ENCODE measurements at regions not wholly inside any gene's neighbourhood (a gene's known extent, or its start where the extent isn't known, plus 50 kb on each side); places are given as distances from the start of the nearest gene placed in this dataset.

DNA sequence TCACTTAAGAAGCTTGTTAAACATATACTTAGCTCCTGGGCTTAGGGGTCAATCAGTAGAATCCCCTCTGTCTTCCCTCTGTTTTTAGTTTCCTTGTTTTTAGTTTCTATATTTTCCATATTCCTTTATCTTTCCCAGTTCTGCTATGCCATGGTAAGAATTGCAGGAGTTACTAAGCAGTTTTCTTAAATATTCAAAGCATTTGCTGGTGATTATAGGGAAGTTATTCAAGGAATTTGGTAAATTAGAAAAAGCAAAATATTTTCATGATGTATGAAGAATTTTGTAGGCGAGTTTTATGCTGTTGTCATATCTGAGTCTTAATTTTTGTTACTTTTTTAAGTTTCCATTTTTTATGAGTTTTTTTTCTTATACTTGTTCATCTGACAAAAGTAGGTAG lies 91.6 kb upstream of the NUDT6 start:
- TF ChIP-seq, protein P1, sequence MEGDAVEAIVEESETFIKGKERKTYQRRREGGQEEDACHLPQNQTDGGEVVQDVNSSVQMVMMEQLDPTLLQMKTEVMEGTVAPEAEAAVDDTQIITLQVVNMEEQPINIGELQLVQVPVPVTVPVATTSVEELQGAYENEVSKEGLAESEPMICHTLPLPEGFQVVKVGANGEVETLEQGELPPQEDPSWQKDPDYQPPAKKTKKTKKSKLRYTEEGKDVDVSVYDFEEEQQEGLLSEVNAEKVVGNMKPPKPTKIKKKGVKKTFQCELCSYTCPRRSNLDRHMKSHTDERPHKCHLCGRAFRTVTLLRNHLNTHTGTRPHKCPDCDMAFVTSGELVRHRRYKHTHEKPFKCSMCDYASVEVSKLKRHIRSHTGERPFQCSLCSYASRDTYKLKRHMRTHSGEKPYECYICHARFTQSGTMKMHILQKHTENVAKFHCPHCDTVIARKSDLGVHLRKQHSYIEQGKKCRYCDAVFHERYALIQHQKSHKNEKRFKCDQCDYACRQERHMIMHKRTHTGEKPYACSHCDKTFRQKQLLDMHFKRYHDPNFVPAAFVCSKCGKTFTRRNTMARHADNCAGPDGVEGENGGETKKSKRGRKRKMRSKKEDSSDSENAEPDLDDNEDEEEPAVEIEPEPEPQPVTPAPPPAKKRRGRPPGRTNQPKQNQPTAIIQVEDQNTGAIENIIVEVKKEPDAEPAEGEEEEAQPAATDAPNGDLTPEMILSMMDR (IDR thresholded peaks at IDR 0.05): no peak
- TF ChIP-seq POLR2A (IDR thresholded peaks at IDR 0.05): no peak

Data from adrenal gland (tissue), 5 donors.